GM06990 (cell line): ENCODE measurements at regions not wholly inside any gene's neighbourhood (a gene's known extent, or its start where the extent isn't known, plus 50 kb on each side); places are given as distances from the start of the nearest gene placed in this dataset.

Experiments used
- DNase-seq: peaks from one replicate; pipeline ENCODE4 v3.0.0-alpha.2; 2011; ENCODE audit not compliant: insufficient read length; ENCODE audit errors: extremely low read depth
- H3K27me3 ChIP-seq: replicated peaks from 2 replicates; pipeline ENCODE4 v1.6.0; 2011; ENCODE audit warnings: low read length; ENCODE audit not compliant: control insufficient read depth, insufficient read depth
- H3K36me3 ChIP-seq: 2 replicates; pipeline ENCODE4 v1.5.1; 2011; ENCODE audit warnings: low read length; ENCODE audit not compliant: control insufficient read depth, insufficient read depth
- H3K4me3 ChIP-seq: replicated peaks from 2 replicates; pipeline ENCODE4 v1.5.1; 2011; ENCODE audit warnings: low read depth, mild to moderate bottlenecking, control low read depth, low read length
- CTCF ChIP-seq: IDR thresholded peaks from 2 replicates; pipeline ENCODE4 v1.5.1; 2011; ENCODE audit warnings: low read length, control low read depth, mild to moderate bottlenecking, inconsistent platforms; ENCODE audit not compliant: insufficient read depth, poor library complexity, severe bottlenecking

GRCh38 chr14:100403802-100404365, 80.7 kb downstream of the SLC25A47 start:
- no peak for DNase-seq
- no peak for TF ChIP-seq CTCF
- H3K27me3 ChIP-seq = no peaks in the 10 kb centered on the region
- no peaks in the 10 kb centered on the region for H3K36me3 ChIP-seq
- no peak overlapping the region for H3K4me3 ChIP-seq

GRCh38 chr14:100404419-100404818, 81.3 kb downstream of the SLC25A47 start:
- no peak for DNase-seq
- H3K4me3 ChIP-seq = no peak overlapping the region
- no peak for TF ChIP-seq CTCF
- H3K27me3 ChIP-seq = no peaks in the 10 kb centered on the region
- no peaks in the 10 kb centered on the region for H3K36me3 ChIP-seq

GRCh38 chr14:100405760-100406455, 82.8 kb downstream of the SLC25A47 start:
- Histone ChIP-seq H3K36me3 (no peaks in the 10 kb centered on the region), H3K27me3 (no peaks in the 10 kb centered on the region), H3K4me3 (no peak overlapping the region)
- no peak for TF ChIP-seq CTCF
- no peak for DNase-seq

GRCh38 chr14:100406505-100407131, 83.5 kb downstream of the SLC25A47 start:
- H3K36me3 ChIP-seq = no peaks in the 10 kb centered on the region
- no peak for DNase-seq
- no peak overlapping the region for H3K4me3 ChIP-seq
- H3K27me3 ChIP-seq = no peaks in the 10 kb centered on the region
- no peak for TF ChIP-seq CTCF

GRCh38 chr14:100407376-100408102, 84.4 kb downstream of the SLC25A47 start:
- H3K27me3 ChIP-seq = no peaks in the 10 kb centered on the region
- no peak overlapping the region for H3K4me3 ChIP-seq
- no peak for DNase-seq
- TF ChIP-seq CTCF = no peak
- H3K36me3 ChIP-seq = no peaks in the 10 kb centered on the region
